ENCODE measurements at regions not wholly inside any gene's neighbourhood (a gene's known extent, or its start where the extent isn't known, plus 50 kb on each side); places are given as distances from the start of the nearest gene placed in this dataset.

DNA sequence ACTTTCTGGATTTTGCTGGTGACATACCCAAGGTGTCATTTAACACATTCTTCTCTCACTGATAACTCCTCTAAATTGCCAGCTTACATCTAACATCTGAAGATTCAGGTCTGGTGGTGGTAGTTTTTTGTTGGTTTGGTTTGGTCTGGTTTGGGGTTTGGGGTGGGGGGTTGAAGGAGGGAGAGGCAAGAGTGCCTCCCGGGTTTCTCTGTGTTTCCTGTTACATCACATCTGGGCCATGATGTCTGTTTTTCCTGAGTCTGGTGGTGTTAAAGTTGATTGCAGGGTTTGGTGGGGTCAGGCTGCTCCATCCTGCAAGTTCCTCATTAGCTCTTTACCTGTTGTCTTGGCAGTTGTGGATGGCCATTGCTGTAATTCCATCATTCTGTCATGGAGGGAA, 155.8 kb upstream of the UBL3 start:
- H3K4me3 ChIP-seq: no peak overlapping the region
- no peaks in the 10 kb centered on the region for H3K9me3 ChIP-seq (replicated peaks; ENCODE audit: control insufficient read depth, insufficient read depth, low read depth, low read length)
- no peak overlapping the region for H3K27ac ChIP-seq (ENCODE audit: extremely low read depth, low read depth, low read length)
- no peaks in the 10 kb centered on the region for H3K79me2 ChIP-seq (ENCODE audit: control insufficient read depth, insufficient read depth, low read length)
- ChIA-PET POLR2A (no interaction called here), CTCF (ENCODE audit: low intra/inter-chr PET ratio) (no interaction called here)
- DNase-seq (ENCODE audit: extremely low read depth in 1 of 4, low spot score in 3 of 4): no peak
- no peak overlapping the region for H2AFZ ChIP-seq (ENCODE audit: low read depth, low read length)
- intact Hi-C loops (cut with micrococcal nuclease) (no loop called here), in situ Hi-C loops (cut with MboI) (no loop called here)
- TF ChIP-seq HBP1 (CRISPR knock-in tag; IDR thresholded peaks at IDR 0.05) (no peak), RCOR1 (IDR thresholded peaks at IDR 0.05; ENCODE audit: borderline replicate concordance in 1 of 2, low read depth in 2 of 2, low read length in 2 of 2) (no peak), CBFA2T2 (conservative IDR thresholded peaks at IDR 0.05) (no peak), SIN3B (IDR thresholded peaks at IDR 0.05; ENCODE audit: low read depth) (no peak), ZBTB34 (CRISPR knock-in tag; IDR thresholded peaks at IDR 0.05) (no peak), C11orf30 (IDR thresholded peaks at IDR 0.05; ENCODE audit: low read depth) (no peak), CBX3 (IDR thresholded peaks at IDR 0.05; ENCODE audit: borderline replicate concordance in 1 of 2, low read length in 2 of 2) (no peak), BACH1 (tag; IDR thresholded peaks at IDR 0.05) (no peak), ZNF764 (CRISPR knock-in tag; IDR thresholded peaks at IDR 0.05; ENCODE audit: low read depth) (no peak), PHF20 (IDR thresholded peaks at IDR 0.05; ENCODE audit: partially characterized antibody) (no peak)
- TF ChIP-seq, protein P1, sequence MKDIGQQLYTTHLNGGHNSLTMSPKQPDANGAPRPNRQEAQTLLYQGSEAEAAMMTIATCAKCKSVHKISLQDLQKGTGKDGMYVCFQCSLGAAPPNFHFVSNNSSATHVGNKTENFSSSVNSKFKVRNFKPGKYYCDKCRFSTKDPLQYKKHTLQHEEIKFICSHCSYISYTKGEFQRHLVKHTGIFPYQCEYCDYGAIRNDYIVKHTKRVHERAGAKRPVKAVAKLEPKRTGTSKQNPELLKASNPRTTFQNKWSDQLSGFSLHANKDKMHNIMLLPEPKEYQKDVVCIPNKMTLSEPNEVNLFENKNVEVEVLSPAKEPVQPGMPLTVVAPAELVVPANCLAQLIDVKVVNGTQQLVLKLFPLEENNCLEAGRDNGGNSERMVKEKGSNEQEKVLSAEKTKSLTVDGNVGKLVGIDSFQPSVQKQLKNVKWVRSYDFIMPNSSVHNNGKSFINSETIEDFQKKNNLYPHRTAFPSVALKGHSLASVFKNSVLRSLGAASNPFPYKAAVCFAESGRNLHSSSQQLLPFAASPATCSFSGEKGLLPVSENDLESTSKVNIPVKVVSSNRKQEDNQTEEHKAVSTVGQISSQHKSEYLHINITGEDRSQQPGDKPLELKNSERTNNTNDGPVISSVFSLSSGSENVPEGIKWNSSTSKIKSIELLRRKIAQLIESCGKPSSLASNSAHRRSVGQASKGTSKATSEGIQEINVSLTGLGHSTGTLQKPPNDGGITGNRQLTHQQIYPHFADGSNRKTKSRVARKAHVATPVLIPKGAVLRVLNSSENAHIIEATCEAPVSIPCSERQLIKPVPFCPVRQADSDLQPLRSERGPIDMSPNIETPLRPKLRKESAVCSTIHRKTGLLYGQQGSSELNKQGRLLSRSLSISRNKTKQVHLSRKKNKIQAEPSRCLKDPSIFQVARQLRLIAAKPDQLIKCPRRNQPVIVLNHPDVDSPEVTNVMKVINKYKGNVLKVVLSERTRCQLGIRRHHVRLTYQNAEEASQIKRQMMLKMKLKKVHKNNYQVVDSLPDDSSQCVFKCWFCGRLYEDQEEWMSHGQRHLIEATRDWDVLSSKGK (CRISPR knock-in tag; IDR thresholded peaks at IDR 0.05): no peak
- TF ChIP-seq, protein P2, sequence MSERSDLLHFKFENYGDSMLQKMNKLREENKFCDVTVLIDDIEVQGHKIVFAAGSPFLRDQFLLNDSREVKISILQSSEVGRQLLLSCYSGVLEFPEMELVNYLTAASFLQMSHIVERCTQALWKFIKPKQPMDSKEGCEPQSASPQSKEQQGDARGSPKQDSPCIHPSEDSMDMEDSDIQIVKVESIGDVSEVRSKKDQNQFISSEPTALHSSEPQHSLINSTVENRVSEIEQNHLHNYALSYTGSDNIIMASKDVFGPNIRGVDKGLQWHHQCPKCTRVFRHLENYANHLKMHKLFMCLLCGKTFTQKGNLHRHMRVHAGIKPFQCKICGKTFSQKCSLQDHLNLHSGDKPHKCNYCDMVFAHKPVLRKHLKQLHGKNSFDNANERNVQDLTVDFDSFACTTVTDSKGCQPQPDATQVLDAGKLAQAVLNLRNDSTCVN (CRISPR knock-in tag; IDR thresholded peaks at IDR 0.05): no peak
- TF ChIP-seq, protein P3, sequence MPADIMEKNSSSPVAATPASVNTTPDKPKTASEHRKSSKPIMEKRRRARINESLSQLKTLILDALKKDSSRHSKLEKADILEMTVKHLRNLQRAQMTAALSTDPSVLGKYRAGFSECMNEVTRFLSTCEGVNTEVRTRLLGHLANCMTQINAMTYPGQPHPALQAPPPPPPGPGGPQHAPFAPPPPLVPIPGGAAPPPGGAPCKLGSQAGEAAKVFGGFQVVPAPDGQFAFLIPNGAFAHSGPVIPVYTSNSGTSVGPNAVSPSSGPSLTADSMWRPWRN (IDR thresholded peaks at IDR 0.05; ENCODE audit: low read depth): no peak
- TF ChIP-seq, protein P4, sequence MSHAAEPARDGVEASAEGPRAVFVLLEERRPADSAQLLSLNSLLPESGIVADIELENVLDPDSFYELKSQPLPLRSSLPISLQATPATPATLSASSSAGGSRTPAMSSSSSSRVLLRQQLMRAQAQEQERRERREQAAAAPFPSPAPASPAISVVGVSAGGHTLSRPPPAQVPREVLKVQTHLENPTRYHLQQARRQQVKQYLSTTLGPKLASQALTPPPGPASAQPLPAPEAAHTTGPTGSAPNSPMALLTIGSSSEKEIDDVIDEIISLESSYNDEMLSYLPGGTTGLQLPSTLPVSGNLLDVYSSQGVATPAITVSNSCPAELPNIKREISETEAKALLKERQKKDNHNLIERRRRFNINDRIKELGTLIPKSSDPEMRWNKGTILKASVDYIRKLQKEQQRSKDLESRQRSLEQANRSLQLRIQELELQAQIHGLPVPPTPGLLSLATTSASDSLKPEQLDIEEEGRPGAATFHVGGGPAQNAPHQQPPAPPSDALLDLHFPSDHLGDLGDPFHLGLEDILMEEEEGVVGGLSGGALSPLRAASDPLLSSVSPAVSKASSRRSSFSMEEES (CRISPR knock-in tag; IDR thresholded peaks at IDR 0.05): no peak
- H3K4me1 ChIP-seq (replicated peaks in 1 of 2; ENCODE audit: control insufficient read depth in 2 of 2, insufficient read depth in 2 of 2, low read length in 2 of 2): no peaks in the 10 kb centered on the region
- H3K36me3 ChIP-seq (ENCODE audit: control insufficient read depth, insufficient read depth, low read length): no peaks in the 10 kb centered on the region
- WGBS (ENCODE audit: insufficient coverage, low coverage, missing lambda C conversion rate): 0% methylated on average over 1 of the region's 1 CpG
- H3K27me3 ChIP-seq (ENCODE audit: control insufficient read depth in 2 of 2, insufficient read depth in 2 of 2, low read length in 2 of 2): no peaks in the 10 kb centered on the region
- no peak for ATAC-seq
- H4K20me1 ChIP-seq (replicated peaks; ENCODE audit: control insufficient read depth, insufficient read depth, low read length): no peaks in the 10 kb centered on the region
- H3K9ac ChIP-seq (ENCODE audit: insufficient read depth in 1 of 2, low read depth in 2 of 2, low read length in 2 of 2): no peak overlapping the region
- FAIRE-seq: no peak
- no peak overlapping the region for H3K4me2 ChIP-seq (ENCODE audit: insufficient read depth, low read length)
- no peaks in the 10 kb centered on the region for H3K9me1 ChIP-seq (ENCODE audit: control insufficient read depth, insufficient read depth, low read length)
- no TSS peak for BruUV-seq (replicated peaks)
